GM18873 (cell line): ENCODE measurements at regions not wholly inside any gene's neighbourhood (a gene's known extent, or its start where the extent isn't known, plus 50 kb on each side); places are given as distances from the start of the nearest gene placed in this dataset.
"Not testable (repeated sequence)": the region's sequence is repeated elsewhere in the genome, so short reads cannot be mapped to it uniquely, and the experiment has no call there.

ENCODE experiments used
- ATAC-seq: cut with Tn5 transposase; IDR thresholded peaks from one replicate; pipeline ENCODE4 v1.9.1; 2021; ENCODE audit warnings: mild to moderate bottlenecking, moderate library complexity, moderate number of reproducible peaks; ENCODE audit not compliant: unreplicated experiment, low FRiP score

DNA sequence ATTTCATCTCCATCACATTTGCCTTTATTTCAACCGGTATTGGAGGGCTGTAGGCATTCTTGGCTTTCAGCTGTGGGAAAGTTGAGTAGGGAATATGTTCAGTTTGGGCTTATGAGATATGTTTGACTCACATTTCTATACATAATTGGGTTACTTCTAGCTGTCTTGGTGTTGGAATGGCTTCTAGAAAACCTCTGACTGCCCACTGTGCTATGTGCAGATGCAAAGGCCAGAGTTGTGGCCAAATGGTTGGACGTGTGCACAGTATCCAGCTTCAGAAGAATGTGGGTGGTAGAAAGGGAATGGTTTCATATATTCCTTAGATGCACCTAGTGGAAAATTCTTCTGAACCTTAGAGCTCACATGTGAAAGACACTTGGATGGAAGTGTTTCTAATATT is 92.6 kb upstream of the H2AZ1 start:
- ATAC-seq, result no peak

DNA sequence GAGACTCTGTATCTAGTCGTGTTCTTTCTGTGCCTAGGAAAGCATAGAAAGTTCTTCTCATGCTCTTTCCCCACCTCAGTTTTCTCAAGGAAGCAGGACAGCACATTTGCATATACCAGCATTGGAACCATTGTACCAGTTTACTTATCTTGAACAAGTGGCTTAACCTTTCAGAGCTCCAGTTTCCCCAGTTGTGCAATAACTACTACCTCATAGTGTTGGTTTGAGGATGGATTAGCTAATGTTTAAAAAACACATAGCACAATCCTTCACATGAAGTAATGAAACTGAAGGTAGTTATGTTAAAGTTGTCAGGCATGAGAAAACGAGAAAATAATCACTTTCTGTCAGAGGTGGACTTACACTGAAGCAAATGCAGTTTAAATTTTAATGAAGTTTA is 92.2 kb upstream of the H2AZ1 start:
- no peak for ATAC-seq

DNA sequence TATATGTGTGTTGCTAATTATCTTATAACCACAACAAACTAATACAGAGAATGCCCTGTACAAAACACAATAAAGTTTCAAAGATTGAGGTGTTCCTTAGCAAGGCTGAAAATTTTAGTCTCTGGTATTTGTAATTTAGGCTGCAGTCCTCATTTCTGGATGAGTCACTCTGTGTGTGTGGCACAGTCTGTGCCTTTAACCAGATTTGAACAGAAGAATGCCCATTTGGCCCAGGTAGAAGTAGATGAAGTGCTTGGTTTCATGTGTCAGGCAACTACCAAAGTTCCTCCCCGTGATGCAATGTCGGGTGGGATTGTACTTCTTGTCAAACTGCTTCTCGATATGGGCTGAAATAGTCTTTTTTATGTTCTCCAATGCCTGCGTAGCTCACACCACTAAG is 91.6 kb upstream of the H2AZ1 start:
- no peak for ATAC-seq

- ATAC-seq, result no peak
Measured at GRCh38 chr4:100034023-100034664, 84.1 kb upstream of the H2AZ1 start.

DNA sequence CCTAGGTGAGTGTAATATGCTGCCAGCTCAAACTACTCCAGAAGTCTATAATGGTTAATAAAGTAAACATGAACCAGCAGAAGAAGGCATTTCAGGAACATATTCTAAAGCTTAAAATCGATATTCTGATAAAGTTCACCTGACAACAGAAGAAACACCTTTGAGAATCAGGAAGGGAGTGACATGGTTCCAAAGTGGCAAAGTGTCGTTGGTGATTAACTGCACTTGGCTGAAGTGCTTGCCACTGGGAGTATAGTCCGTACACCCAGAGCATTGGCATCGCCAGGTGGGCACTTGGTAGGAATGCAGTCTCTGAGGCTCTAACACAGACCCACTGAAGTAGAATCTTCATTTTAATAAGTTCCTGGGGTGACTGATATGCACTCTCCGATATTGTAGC is 76.0 kb upstream of the H2AZ1 start:
- ATAC-seq, result no peak

DNA sequence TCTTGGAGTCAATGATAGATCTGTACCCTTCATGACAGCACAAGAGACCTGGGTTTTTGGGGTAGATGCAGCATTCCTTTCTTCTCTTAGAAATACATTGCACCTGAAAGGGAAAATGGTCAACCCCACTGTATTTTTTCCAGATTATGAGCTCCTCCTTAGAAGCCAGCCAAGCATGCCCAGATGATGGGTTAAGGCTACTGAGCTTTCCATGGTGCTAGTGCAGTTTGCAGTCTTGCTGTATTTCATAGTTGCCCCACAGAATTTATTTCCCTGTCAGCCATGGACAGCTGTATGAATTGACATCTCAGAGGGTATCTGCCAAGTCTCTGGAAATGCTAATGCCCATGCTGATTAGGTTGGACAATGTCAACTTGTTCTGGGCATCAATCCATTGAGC is 73.7 kb upstream of the H2AZ1 start:
- ATAC-seq, result no peak

DNA sequence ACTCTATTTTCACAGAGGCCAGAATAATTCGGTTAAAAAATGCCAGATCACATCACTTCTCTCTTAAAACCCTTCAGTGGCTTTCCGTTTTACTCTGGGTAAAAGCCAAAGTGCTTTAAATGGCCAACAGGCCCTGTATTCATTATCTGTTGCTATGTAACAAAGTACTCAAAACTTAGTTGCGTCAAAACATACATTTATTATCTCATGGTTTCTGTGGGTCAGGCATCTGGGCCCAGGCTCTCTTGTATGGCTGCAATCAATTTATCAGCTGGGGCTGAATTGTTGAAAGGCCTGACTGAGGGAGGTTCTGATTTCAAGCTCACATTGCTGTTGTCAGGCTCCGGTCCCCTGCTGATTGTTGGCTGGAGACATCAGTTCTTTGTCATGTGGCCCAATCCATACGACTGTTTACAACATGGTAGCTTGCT is 72.7 kb upstream of the H2AZ1 start:
- ATAC-seq, result no peak

- ATAC-seq, result no peak
Measured at GRCh38 chr4:100019821-100020220, 69.7 kb upstream of the H2AZ1 start.

DNA sequence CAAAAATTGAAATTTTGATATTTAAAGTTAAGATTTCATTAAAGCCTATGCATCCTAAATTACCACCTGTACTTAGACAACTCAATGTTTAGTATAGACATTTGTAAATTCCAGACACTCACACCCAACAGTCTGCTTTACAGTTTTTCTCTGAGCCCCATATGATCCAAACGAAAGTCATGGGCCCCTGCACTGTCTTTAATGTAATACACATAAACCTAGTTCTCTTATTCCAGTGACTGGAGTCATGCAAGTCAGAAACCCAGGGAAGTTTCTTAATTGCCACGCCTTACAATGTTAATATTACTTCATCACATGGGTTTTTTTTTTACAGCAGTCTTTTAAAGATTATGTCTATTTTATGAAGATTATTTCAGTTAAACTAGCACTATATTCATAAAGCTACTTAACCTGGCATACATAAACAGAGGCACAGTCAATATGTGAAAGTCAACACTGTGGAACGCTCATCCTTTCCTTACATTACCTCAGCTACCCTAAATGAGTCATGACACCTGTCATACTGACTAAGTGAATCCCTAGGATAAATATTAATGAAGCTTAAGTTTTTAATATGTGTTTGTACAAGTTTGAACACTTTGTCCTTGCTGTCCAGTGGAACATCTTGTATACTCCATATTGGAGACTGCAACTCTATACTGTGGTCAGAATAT is 67.7 kb upstream of the H2AZ1 start:
- ATAC-seq, result peak; percentile 87

GRCh38 chr4:100016191-100016590 is 66.1 kb upstream of the H2AZ1 start:
- no peak for ATAC-seq

DNA sequence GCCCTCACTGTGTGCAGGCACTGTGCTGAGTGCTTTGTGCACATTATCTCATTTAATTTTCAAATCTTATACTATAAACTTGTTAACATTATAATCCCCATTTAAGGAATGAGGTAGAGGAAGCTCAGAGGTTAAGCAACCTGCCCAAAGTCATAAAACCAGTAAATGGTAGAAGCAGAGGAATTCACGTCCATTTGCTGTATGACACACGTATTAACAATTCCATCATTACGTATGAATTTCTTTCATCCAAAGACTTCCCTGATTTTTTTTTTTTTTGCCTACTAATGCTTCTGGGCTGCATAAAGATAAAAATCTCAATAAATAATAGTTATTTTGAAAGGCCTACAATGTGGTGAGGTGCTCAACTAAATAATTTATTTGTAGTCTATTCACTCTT is 64.5 kb upstream of the H2AZ1 start:
- ATAC-seq, result no peak

DNA sequence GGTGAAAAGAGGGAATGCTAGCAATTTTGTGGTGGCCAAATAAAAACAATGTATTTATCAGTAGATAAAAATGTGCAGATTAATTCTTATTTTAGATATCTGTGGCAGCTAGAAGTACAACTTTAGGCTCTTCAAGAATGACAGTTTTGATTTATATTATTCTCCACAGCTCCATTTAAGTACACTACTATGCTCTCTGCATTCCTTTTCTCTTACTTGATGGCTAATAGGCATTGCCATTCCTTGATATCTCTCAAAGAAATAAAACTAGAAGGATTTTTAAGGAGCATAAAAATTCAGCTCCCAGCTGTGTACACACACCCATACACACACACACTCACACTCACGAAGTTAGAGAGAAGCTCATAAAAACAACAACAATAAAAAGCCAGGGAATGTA is 59.4 kb upstream of the H2AZ1 start:
- no peak for ATAC-seq

- ATAC-seq, result no peak
Measured at GRCh38 chr4:100008048-100008447, 58.0 kb upstream of the H2AZ1 start.

DNA sequence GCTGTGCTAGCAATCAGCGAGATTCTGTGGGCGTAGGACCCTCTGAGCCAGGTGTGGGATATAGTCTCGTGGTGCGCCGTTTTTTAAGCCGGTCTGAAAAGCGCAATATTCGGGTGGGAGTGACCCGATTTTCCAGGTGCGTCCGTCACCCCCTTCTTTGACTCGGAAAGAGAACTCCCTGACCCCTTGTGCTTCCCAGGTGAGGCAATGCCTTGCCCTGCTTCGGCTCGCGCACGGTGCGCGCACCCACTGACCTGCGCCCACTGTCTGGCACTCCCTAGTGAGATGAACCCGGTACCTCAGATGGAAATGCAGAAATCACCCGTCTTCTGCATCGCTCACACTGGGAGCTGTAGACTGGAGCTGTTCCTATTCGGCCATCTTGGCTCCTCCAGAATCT is 56.1 kb upstream of the H2AZ1 start:
- ATAC-seq, result not testable (repeated sequence)
